HG02970 (cell line): ENCODE measurements at regions not wholly inside any gene's neighbourhood (a gene's known extent, or its start where the extent isn't known, plus 50 kb on each side); places are given as distances from the start of the nearest gene placed in this dataset.
A peak's percentile ranks its signal among the peaks of the same experiment; 100 is the strongest.
"Not testable (repeated sequence)": the region's sequence is repeated elsewhere in the genome, so short reads cannot be mapped to it uniquely, and the experiment has no call there.

ENCODE experiments used
- ATAC-seq: cut with Tn5 transposase; IDR thresholded peaks from one replicate; pipeline ENCODE4 v1.9.1; 2021; ENCODE audit warnings: mild to moderate bottlenecking, moderate library complexity, moderate number of reproducible peaks; ENCODE audit not compliant: unreplicated experiment, low FRiP score

- ATAC-seq, result not testable (repeated sequence)
These were observed 85.4 kb upstream of the METTL9 start for GRCh38 chr16:21513812-21514473.

- ATAC-seq, result not testable (repeated sequence)
These were observed 84.9 kb upstream of the METTL9 start for GRCh38 chr16:21514474-21514840.

GRCh38 chr16:21516705-21517040 lies 82.7 kb upstream of the METTL9 start:
- ATAC-seq, result not testable (repeated sequence)

- not testable (repeated sequence) for ATAC-seq
These were observed 82.1 kb upstream of the METTL9 start for GRCh38 chr16:21517263-21517662.

- not testable (repeated sequence) for ATAC-seq
These were observed 79.8 kb upstream of the METTL9 start for GRCh38 chr16:21519361-21520133.

- ATAC-seq, result peak; percentile 62
These were observed 79.0 kb upstream of the METTL9 start for GRCh38 chr16:21520134-21521047.

GRCh38 chr16:21521048-21521389 lies 78.4 kb upstream of the METTL9 start:
- not testable (repeated sequence) for ATAC-seq

- not testable (repeated sequence) for ATAC-seq
These were observed 77.8 kb upstream of the METTL9 start for GRCh38 chr16:21521390-21522143.

- not testable (repeated sequence) for ATAC-seq
These were observed 76.5 kb upstream of the METTL9 start for GRCh38 chr16:21522846-21523245.

- ATAC-seq, result no peak
These were observed 75.8 kb upstream of the METTL9 start for GRCh38 chr16:21523411-21524067.

GRCh38 chr16:21524068-21524751 lies 75.2 kb upstream of the METTL9 start:
- ATAC-seq, result no peak

GRCh38 chr16:21524752-21525028 lies 74.7 kb upstream of the METTL9 start:
- not testable (repeated sequence) for ATAC-seq

- ATAC-seq, result not testable (repeated sequence)
These were observed 74.1 kb upstream of the METTL9 start for GRCh38 chr16:21525029-21525895.

GRCh38 chr16:21525956-21526922 lies 73.1 kb upstream of the METTL9 start:
- not testable (repeated sequence) for ATAC-seq

GRCh38 chr16:21526923-21527807 lies 72.2 kb upstream of the METTL9 start:
- ATAC-seq, result no peak

GRCh38 chr16:21529060-21529658 lies 70.2 kb upstream of the METTL9 start:
- ATAC-seq, result not testable (repeated sequence)
